Liver (tissue), 8 donors: ENCODE measurements at regions not wholly inside any gene's neighbourhood (a gene's known extent, or its start where the extent isn't known, plus 50 kb on each side); places are given as distances from the start of the nearest gene placed in this dataset.

ENCODE experiments used
- DNase-seq: peaks from one replicate; pipeline ENCODE4 v3.0.0-alpha.2; 2017; ENCODE audit warnings: low spot score
- H3K27ac ChIP-seq, 2 donors: one replicate each; pipeline ENCODE4 v1.7.0; 2013; ENCODE audit warnings: inconsistent platforms in 2 of 2, low read length in 2 of 2, control low read depth in 1 of 2, low read depth in 1 of 2, mild to moderate bottlenecking in 1 of 2
- H3K27me3 ChIP-seq, 4 donors: one replicate each; pipeline versions ENCODE4 v1.6.1 to v1.7.0; 2013; ENCODE audit warnings: low read length in 3 of 4, inconsistent platforms in 1 of 4, mild to moderate bottlenecking in 1 of 4, moderate library complexity in 1 of 4; ENCODE audit not compliant: control insufficient read depth in 4 of 4, insufficient read depth in 4 of 4
- H3K36me3 ChIP-seq, 4 donors: one replicate each; pipeline versions ENCODE4 v1.6.1 to v1.7.0; 2013; ENCODE audit warnings: low read length in 3 of 4, mild to moderate bottlenecking in 3 of 4, low read depth in 1 of 4, moderate library complexity in 1 of 4; ENCODE audit not compliant: control insufficient read depth in 4 of 4, insufficient read depth in 3 of 4
- H3K4me1 ChIP-seq, 4 donors: one replicate each; pipeline versions ENCODE4 v1.6.1 to v1.7.0; 2013; ENCODE audit warnings: low read length in 3 of 4, mild to moderate bottlenecking in 3 of 4, moderate library complexity in 1 of 4; ENCODE audit not compliant: control insufficient read depth in 4 of 4, insufficient read depth in 4 of 4
- H3K4me3 ChIP-seq, 3 donors: one replicate each; pipeline versions ENCODE4 v1.6.1 to v1.7.0; 2013; ENCODE audit warnings: low read length in 3 of 3, control low read depth in 1 of 3, low read depth in 1 of 3, mild to moderate bottlenecking in 1 of 3
- H3K9ac ChIP-seq, 2 donors: one replicate each; pipeline ENCODE4 v1.7.0; 2013; ENCODE audit warnings: low read length in 2 of 2, mild to moderate bottlenecking in 2 of 2, moderate library complexity in 2 of 2, control low read depth in 1 of 2, low read depth in 1 of 2
- H3K9me3 ChIP-seq, 4 donors: one replicate each; pipeline versions ENCODE4 v1.6.1 to v1.7.0; 2013; ENCODE audit warnings: low read length in 3 of 4; ENCODE audit not compliant: control insufficient read depth in 4 of 4
- ATF3 ChIP-seq: IDR thresholded peaks from 2 replicates; pipeline ENCODE4 v1.6.1; 2016; ENCODE audit warnings: antibody characterized with exemption
- CTCF ChIP-seq: fragments of 150-350 bp; IDR thresholded peaks from 2 replicates; pipeline ENCODE4 v1.5.1; 2017; ENCODE audit warnings: improper control_type of control experiment, low read depth, low read length; ENCODE audit not compliant: missing input control
- EGR1 ChIP-seq, 2 donors: IDR thresholded peaks; 2 replicates each; pipeline ENCODE4 v1.6.1; 2016 to 2018; ENCODE audit warnings: antibody characterized with exemption in 2 of 2, low read depth in 2 of 2
- FOXA1 ChIP-seq: IDR thresholded peaks from 2 replicates; pipeline ENCODE4 v1.6.1; 2016; ENCODE audit warnings: antibody characterized with exemption
- FOXA2 ChIP-seq: IDR thresholded peaks from 2 replicates; pipeline ENCODE4 v1.6.1; 2016; ENCODE audit warnings: antibody characterized with exemption
- GABPA ChIP-seq, 2 donors: IDR thresholded peaks in 1 of 2; conservative IDR thresholded peaks in 1 of 2; 2 replicates each; pipeline ENCODE4 v1.6.1; 2016; ENCODE audit warnings: antibody characterized with exemption in 2 of 2, mild to moderate bottlenecking in 1 of 2, moderate library complexity in 1 of 2
- HNF4A ChIP-seq, 2 donors: conservative IDR thresholded peaks; 2 replicates each; pipeline ENCODE4 v1.6.1; 2016; ENCODE audit warnings: antibody characterized with exemption in 2 of 2, mild to moderate bottlenecking in 2 of 2
- HNF4G ChIP-seq: IDR thresholded peaks from 2 replicates; pipeline ENCODE4 v1.6.1; 2016; ENCODE audit warnings: antibody characterized with exemption
- JUND ChIP-seq, 2 donors: IDR thresholded peaks; 2 replicates each; pipeline ENCODE4 v1.6.1; 2016; ENCODE audit warnings: antibody characterized with exemption in 2 of 2
- MAX ChIP-seq: IDR thresholded peaks from 2 replicates; pipeline ENCODE4 v1.6.1; 2016; ENCODE audit warnings: antibody characterized with exemption
- NR2F2 ChIP-seq: IDR thresholded peaks from 2 replicates; pipeline ENCODE4 v1.6.1; 2016; ENCODE audit warnings: antibody characterized with exemption
- RAD21 ChIP-seq, 2 donors: IDR thresholded peaks; 2 replicates each; pipeline ENCODE4 v1.6.1; 2016; ENCODE audit warnings: antibody characterized with exemption in 2 of 2, mild to moderate bottlenecking in 2 of 2
- REST ChIP-seq: IDR thresholded peaks from 2 replicates; pipeline ENCODE4 v1.6.1; 2016; ENCODE audit warnings: antibody characterized with exemption, mild to moderate bottlenecking
- RXRA ChIP-seq, 2 donors: IDR thresholded peaks; 2 replicates each; pipeline ENCODE4 v1.6.1; 2017 to 2018; ENCODE audit warnings: antibody characterized with exemption in 2 of 2, mild to moderate bottlenecking in 1 of 2
- SP1 ChIP-seq: IDR thresholded peaks from 2 replicates; pipeline ENCODE4 v1.6.1; 2018; ENCODE audit warnings: antibody characterized with exemption, mild to moderate bottlenecking
- TAF1 ChIP-seq: conservative IDR thresholded peaks from 2 replicates; pipeline ENCODE4 v1.6.1; 2016; ENCODE audit warnings: antibody characterized with exemption, mild to moderate bottlenecking
- YY1 ChIP-seq: IDR thresholded peaks from 2 replicates; pipeline ENCODE4 v1.6.1; 2016; ENCODE audit warnings: antibody characterized with exemption, mild to moderate bottlenecking
- ZBTB33 ChIP-seq: IDR thresholded peaks from 2 replicates; pipeline ENCODE4 v1.6.1; 2016; ENCODE audit warnings: antibody characterized with exemption
- WGBS: extraction: QIAGEN DNeasy Blood & Tissue Kit; methylation state at CpG from one replicate; pipeline ENCODE4 v1.1.7; 2013; 5-methylcytosine and 5-hydroxymethylcytosine counted together
- donor health status: healthy.
- donor health status: healthy.
- donor health status: healthy.
- donor health status: healthy.
- donor health status: healthy.

GRCh38 chr10:94125856-94126255 is 132.1 kb downstream of the PLCE1 start (continued):
- TF ChIP-seq FOXA1 (no peak), ATF3 (no peak), TAF1 (no peak)

GRCh38 chr10:94129393-94130130 is 135.8 kb downstream of the PLCE1 start:
- DNase-seq, result no peak
- no peak overlapping the region for H3K4me3 ChIP-seq
- no peak overlapping the region for H3K27ac ChIP-seq
- H3K27me3 ChIP-seq, result no peaks in the 10 kb centered on the region
- H3K9ac ChIP-seq, result no peak overlapping the region
- no peaks in the 10 kb centered on the region for H3K36me3 ChIP-seq
- TF ChIP-seq MAX (no peak), ZBTB33 (no peak), RXRA (IDR thresholded peaks at IDR 0.05) (no peak), YY1 (no peak), CTCF (no peak), ATF3 (no peak), HNF4A (conservative IDR thresholded peaks at IDR 0.05) (no peak), JUND (IDR thresholded peaks at IDR 0.05) (no peak), SP1 (no peak), EGR1 (IDR thresholded peaks at IDR 0.05; ENCODE audit: low read depth in 2 of 2) (no peak), REST (no peak), RAD21 (IDR thresholded peaks at IDR 0.05) (no peak), FOXA1 (no peak), FOXA2 (no peak), NR2F2 (no peak), TAF1 (no peak), HNF4G (no peak), GABPA (IDR thresholded peaks at IDR 0.05 in 1 of 2, conservative IDR thresholded peaks at IDR 0.05 in 1 of 2) (no peak)
- 94% methylated on average over 2 of the region's 2 CpGs for WGBS
- peaks cover 0 to 1% (median 0%) of the 10 kb centered on the region in 4 donors for H3K4me1 ChIP-seq
- no peaks in the 10 kb centered on the region for H3K9me3 ChIP-seq
